ENCODE measurements at regions not wholly inside any gene's neighbourhood (a gene's known extent, or its start where the extent isn't known, plus 50 kb on each side); places are given as distances from the start of the nearest gene placed in this dataset.
"Not testable (repeated sequence)": the region's sequence is repeated elsewhere in the genome, so short reads cannot be mapped to it uniquely, and the experiment has no call there.

GRCh38 chr11:38690211-38690610 is 2092.2 kb upstream of the RAG2 start:
- not testable (repeated sequence) for H3K79me2 ChIP-seq (ENCODE audit: control insufficient read depth, insufficient read depth, low read length, unreplicated experiment); H3K36me3 ChIP-seq (ENCODE audit: insufficient read depth, low read length); H3K27ac ChIP-seq (ENCODE audit: low read depth, low read length); H3K27me3 ChIP-seq (ENCODE audit: insufficient read depth, low read length); H2AFZ ChIP-seq (ENCODE audit: low read length, unreplicated experiment); H3K4me1 ChIP-seq (ENCODE audit: control insufficient read depth, insufficient read depth, low read length, unreplicated experiment); H3K4me3 ChIP-seq (ENCODE audit: low read depth, low read length)

- Histone ChIP-seq H2AFZ (ENCODE audit: low read length, unreplicated experiment) (no peak overlapping the region), H3K4me3 (ENCODE audit: low read depth, low read length) (no peak overlapping the region), H3K36me3 (ENCODE audit: insufficient read depth, low read length) (no peaks in the 10 kb centered on the region), H3K79me2 (ENCODE audit: control insufficient read depth, insufficient read depth, low read length, unreplicated experiment) (no peaks in the 10 kb centered on the region), H3K4me1 (ENCODE audit: control insufficient read depth, insufficient read depth, low read length, unreplicated experiment) (no peaks in the 10 kb centered on the region), H3K27ac (ENCODE audit: low read depth, low read length) (no peak overlapping the region), H3K27me3 (ENCODE audit: insufficient read depth, low read length) (no peaks in the 10 kb centered on the region)
These were observed 2089.0 kb upstream of the RAG2 start for GRCh38 chr11:38687008-38687407.

- Histone ChIP-seq H3K4me1 (ENCODE audit: control insufficient read depth, insufficient read depth, low read length, unreplicated experiment) (no peaks in the 10 kb centered on the region), H3K27me3 (ENCODE audit: insufficient read depth, low read length) (no peaks in the 10 kb centered on the region), H2AFZ (ENCODE audit: low read length, unreplicated experiment) (no peak overlapping the region), H3K27ac (ENCODE audit: low read depth, low read length) (no peak overlapping the region), H3K79me2 (ENCODE audit: control insufficient read depth, insufficient read depth, low read length, unreplicated experiment) (no peaks in the 10 kb centered on the region), H3K36me3 (ENCODE audit: insufficient read depth, low read length) (no peaks in the 10 kb centered on the region), H3K4me3 (ENCODE audit: low read depth, low read length) (no peak overlapping the region)
These were observed 2085.4 kb upstream of the RAG2 start for GRCh38 chr11:38683484-38683883.

- Histone ChIP-seq H3K36me3 (ENCODE audit: insufficient read depth, low read length) (no peaks in the 10 kb centered on the region), H3K4me3 (ENCODE audit: low read depth, low read length) (no peak overlapping the region), H3K79me2 (ENCODE audit: control insufficient read depth, insufficient read depth, low read length, unreplicated experiment) (no peaks in the 10 kb centered on the region), H2AFZ (ENCODE audit: low read length, unreplicated experiment) (no peak overlapping the region), H3K27ac (ENCODE audit: low read depth, low read length) (no peak overlapping the region), H3K4me1 (ENCODE audit: control insufficient read depth, insufficient read depth, low read length, unreplicated experiment) (no peaks in the 10 kb centered on the region), H3K27me3 (ENCODE audit: insufficient read depth, low read length) (no peaks in the 10 kb centered on the region)
These were observed 2082.7 kb upstream of the RAG2 start for GRCh38 chr11:38680746-38681145.

GRCh38 chr11:38680166-38680565 is 2082.1 kb upstream of the RAG2 start:
- Histone ChIP-seq H3K27me3 (ENCODE audit: insufficient read depth, low read length) (no peaks in the 10 kb centered on the region), H3K27ac (ENCODE audit: low read depth, low read length) (no peak overlapping the region), H3K36me3 (ENCODE audit: insufficient read depth, low read length) (no peaks in the 10 kb centered on the region), H3K4me1 (ENCODE audit: control insufficient read depth, insufficient read depth, low read length, unreplicated experiment) (no peaks in the 10 kb centered on the region), H3K4me3 (ENCODE audit: low read depth, low read length) (no peak overlapping the region), H2AFZ (ENCODE audit: low read length, unreplicated experiment) (no peak overlapping the region), H3K79me2 (ENCODE audit: control insufficient read depth, insufficient read depth, low read length, unreplicated experiment) (no peaks in the 10 kb centered on the region)

- no peaks in the 10 kb centered on the region for H3K79me2 ChIP-seq (ENCODE audit: control insufficient read depth, insufficient read depth, low read length, unreplicated experiment)
- no peaks in the 10 kb centered on the region for H3K4me1 ChIP-seq (ENCODE audit: control insufficient read depth, insufficient read depth, low read length, unreplicated experiment)
- H3K27ac ChIP-seq (ENCODE audit: low read depth, low read length), result no peak overlapping the region
- no peak overlapping the region for H2AFZ ChIP-seq (ENCODE audit: low read length, unreplicated experiment)
- no peaks in the 10 kb centered on the region for H3K27me3 ChIP-seq (ENCODE audit: insufficient read depth, low read length)
- no peaks in the 10 kb centered on the region for H3K36me3 ChIP-seq (ENCODE audit: insufficient read depth, low read length)
- H3K4me3 ChIP-seq (ENCODE audit: low read depth, low read length), result no peak overlapping the region
These were observed 2074.4 kb upstream of the RAG2 start for GRCh38 chr11:38672445-38672844.

GRCh38 chr11:38667359-38667758 is 2069.3 kb upstream of the RAG2 start:
- H3K4me3 ChIP-seq (ENCODE audit: low read depth, low read length), result no peak overlapping the region
- no peaks in the 10 kb centered on the region for H3K36me3 ChIP-seq (ENCODE audit: insufficient read depth, low read length)
- no peaks in the 10 kb centered on the region for H3K27me3 ChIP-seq (ENCODE audit: insufficient read depth, low read length)
- no peak overlapping the region for H2AFZ ChIP-seq (ENCODE audit: low read length, unreplicated experiment)
- H3K4me1 ChIP-seq (ENCODE audit: control insufficient read depth, insufficient read depth, low read length, unreplicated experiment), result no peaks in the 10 kb centered on the region
- H3K79me2 ChIP-seq (ENCODE audit: control insufficient read depth, insufficient read depth, low read length, unreplicated experiment), result no peaks in the 10 kb centered on the region
- H3K27ac ChIP-seq (ENCODE audit: low read depth, low read length), result no peak overlapping the region

GRCh38 chr11:38648604-38649003 is 2050.6 kb upstream of the RAG2 start:
- no peaks in the 10 kb centered on the region for H3K79me2 ChIP-seq (ENCODE audit: control insufficient read depth, insufficient read depth, low read length, unreplicated experiment)
- no peak overlapping the region for H2AFZ ChIP-seq (ENCODE audit: low read length, unreplicated experiment)
- no peaks in the 10 kb centered on the region for H3K27me3 ChIP-seq (ENCODE audit: insufficient read depth, low read length)
- no peaks in the 10 kb centered on the region for H3K36me3 ChIP-seq (ENCODE audit: insufficient read depth, low read length)
- no peaks in the 10 kb centered on the region for H3K4me1 ChIP-seq (ENCODE audit: control insufficient read depth, insufficient read depth, low read length, unreplicated experiment)
- no peak overlapping the region for H3K27ac ChIP-seq (ENCODE audit: low read depth, low read length)
- no peak overlapping the region for H3K4me3 ChIP-seq (ENCODE audit: low read depth, low read length)

GRCh38 chr11:38646382-38646781 is 2048.3 kb upstream of the RAG2 start:
- Histone ChIP-seq H3K27me3 (ENCODE audit: insufficient read depth, low read length) (no peaks in the 10 kb centered on the region), H2AFZ (ENCODE audit: low read length, unreplicated experiment) (no peak overlapping the region)

GRCh38 chr11:38640854-38641253 is 2042.8 kb upstream of the RAG2 start:
- H3K79me2 ChIP-seq (ENCODE audit: control insufficient read depth, insufficient read depth, low read length, unreplicated experiment), result no peaks in the 10 kb centered on the region
- H3K27me3 ChIP-seq (ENCODE audit: insufficient read depth, low read length), result no peaks in the 10 kb centered on the region
- H2AFZ ChIP-seq (ENCODE audit: low read length, unreplicated experiment), result no peak overlapping the region
- no peak overlapping the region for H3K4me3 ChIP-seq (ENCODE audit: low read depth, low read length)
- H3K36me3 ChIP-seq (ENCODE audit: insufficient read depth, low read length), result no peaks in the 10 kb centered on the region
- H3K27ac ChIP-seq (ENCODE audit: low read depth, low read length), result no peak overlapping the region
- H3K4me1 ChIP-seq (ENCODE audit: control insufficient read depth, insufficient read depth, low read length, unreplicated experiment), result no peaks in the 10 kb centered on the region

More at GRCh38 chr11:38646382-38646781, 2048.3 kb upstream of the RAG2 start:
- H3K4me3 ChIP-seq (ENCODE audit: low read depth, low read length), result no peak overlapping the region
- H3K36me3 ChIP-seq (ENCODE audit: insufficient read depth, low read length), result no peaks in the 10 kb centered on the region
- H3K27ac ChIP-seq (ENCODE audit: low read depth, low read length), result no peak overlapping the region
- no peaks in the 10 kb centered on the region for H3K79me2 ChIP-seq (ENCODE audit: control insufficient read depth, insufficient read depth, low read length, unreplicated experiment)
- H3K4me1 ChIP-seq (ENCODE audit: control insufficient read depth, insufficient read depth, low read length, unreplicated experiment), result no peaks in the 10 kb centered on the region

- no peaks in the 10 kb centered on the region for H3K79me2 ChIP-seq (ENCODE audit: control insufficient read depth, insufficient read depth, low read length, unreplicated experiment)
- H3K27ac ChIP-seq (ENCODE audit: low read depth, low read length), result no peak overlapping the region
- no peaks in the 10 kb centered on the region for H3K4me1 ChIP-seq (ENCODE audit: control insufficient read depth, insufficient read depth, low read length, unreplicated experiment)
- H3K4me3 ChIP-seq (ENCODE audit: low read depth, low read length), result no peak overlapping the region
- H3K27me3 ChIP-seq (ENCODE audit: insufficient read depth, low read length), result no peaks in the 10 kb centered on the region
- no peak overlapping the region for H2AFZ ChIP-seq (ENCODE audit: low read length, unreplicated experiment)
- H3K36me3 ChIP-seq (ENCODE audit: insufficient read depth, low read length), result no peaks in the 10 kb centered on the region
These were observed 2014.7 kb upstream of the RAG2 start for GRCh38 chr11:38612701-38613100.

GRCh38 chr11:38601371-38601770 is 2003.3 kb upstream of the RAG2 start:
- not testable (repeated sequence) for H2AFZ ChIP-seq (ENCODE audit: low read length, unreplicated experiment); H3K36me3 ChIP-seq (ENCODE audit: insufficient read depth, low read length); H3K4me1 ChIP-seq (ENCODE audit: control insufficient read depth, insufficient read depth, low read length, unreplicated experiment); H3K79me2 ChIP-seq (ENCODE audit: control insufficient read depth, insufficient read depth, low read length, unreplicated experiment); H3K4me3 ChIP-seq (ENCODE audit: low read depth, low read length); H3K27ac ChIP-seq (ENCODE audit: low read depth, low read length); H3K27me3 ChIP-seq (ENCODE audit: insufficient read depth, low read length)
